IMR-90 (cell line): ENCODE measurements at regions not wholly inside any gene's neighbourhood (a gene's known extent, or its start where the extent isn't known, plus 50 kb on each side); places are given as distances from the start of the nearest gene placed in this dataset.

Experiments
- microRNA-seq, 2 experiments: library from miRNA; stranded (forward) in 1 of 2; unstranded in 1 of 2; fragments of 10-50 nt in 1 of 2; fragments of <30 nt in 1 of 2; gene quantifications in 1 of 2; microRNA quantifications in 1 of 2; one replicate each; pipeline versions ENCODE3 to v1.1.0; 2013 to 2020; ENCODE audit not compliant: insufficient read depth in 1 of 2, insufficient read length in 1 of 2, unreplicated experiment in 1 of 2
- small RNA-seq, 5 experiments: library from RNA; depleted of rRNA; stranded (forward); fragments of <200 nt; gene quantifications; one replicate each; pipeline ENCODE3, GENCODE V24; 2012

Small RNA genes in the stretch of these regions (microRNA-seq; reads per million reads assigned to microRNA genes)
- gene MIR4291: 0 reads per million in 2 experiments

Small RNA genes in the stretch of these regions (small RNA-seq; reads per million reads assigned to genes)
- 0 reads per million in 5 experiments for gene MIR4291
